ENCODE measurements at regions not wholly inside any gene's neighbourhood (a gene's known extent, or its start where the extent isn't known, plus 50 kb on each side); places are given as distances from the start of the nearest gene placed in this dataset.

- no peak overlapping the region for H3K27ac ChIP-seq (replicated peaks)
- no peaks in the 10 kb centered on the region for H3K4me1 ChIP-seq
- H3K4me3 ChIP-seq = no peak overlapping the region
- H3K36me3 ChIP-seq = no peaks in the 10 kb centered on the region
- intact Hi-C loops (cut with micrococcal nuclease) = no loop called here
- TF ChIP-seq CTCF (IDR thresholded peaks at IDR 0.05; ENCODE audit: borderline replicate concordance) = no peak
- H3K9me3 ChIP-seq (replicated peaks) = no peaks in the 10 kb centered on the region
- DNase-seq = no peak
- H3K27me3 ChIP-seq (ENCODE audit: low read depth) = no peaks in the 10 kb centered on the region
These were observed 767.8 kb upstream of the GOLIM4 start for GRCh38 chr3:168863561-168863960.

GRCh38 chr3:168862466-168862865 is 766.7 kb upstream of the GOLIM4 start:
- H3K4me1 ChIP-seq = no peaks in the 10 kb centered on the region
- no peak for DNase-seq
- H3K4me3 ChIP-seq = no peak overlapping the region
- TF ChIP-seq CTCF (IDR thresholded peaks at IDR 0.05; ENCODE audit: borderline replicate concordance) = no peak
- H3K27ac ChIP-seq (replicated peaks) = no peak overlapping the region
- H3K9me3 ChIP-seq (replicated peaks) = no peaks in the 10 kb centered on the region
- no peaks in the 10 kb centered on the region for H3K36me3 ChIP-seq
- no peaks in the 10 kb centered on the region for H3K27me3 ChIP-seq (ENCODE audit: low read depth)
- intact Hi-C loops (cut with micrococcal nuclease) = no loop called here

- Histone ChIP-seq H3K9me3 (replicated peaks) (no peaks in the 10 kb centered on the region), H3K4me3 (no peak overlapping the region), H3K27me3 (ENCODE audit: low read depth) (no peaks in the 10 kb centered on the region), H3K36me3 (no peaks in the 10 kb centered on the region), H3K4me1 (no peaks in the 10 kb centered on the region), H3K27ac (replicated peaks) (no peak overlapping the region)
- no peak for TF ChIP-seq CTCF (IDR thresholded peaks at IDR 0.05; ENCODE audit: borderline replicate concordance)
- intact Hi-C loops (cut with micrococcal nuclease) = no loop called here
- no peak for DNase-seq
These were observed 764.9 kb upstream of the GOLIM4 start for GRCh38 chr3:168860592-168860991.

- no peak for DNase-seq
- no peak overlapping the region for H3K27ac ChIP-seq (replicated peaks)
- no peak for TF ChIP-seq CTCF (IDR thresholded peaks at IDR 0.05; ENCODE audit: borderline replicate concordance)
- H3K36me3 ChIP-seq = no peaks in the 10 kb centered on the region
- H3K4me1 ChIP-seq = no peaks in the 10 kb centered on the region
- intact Hi-C loops (cut with micrococcal nuclease) = no loop called here
- H3K4me3 ChIP-seq = no peak overlapping the region
- no peaks in the 10 kb centered on the region for H3K27me3 ChIP-seq (ENCODE audit: low read depth)
- no peaks in the 10 kb centered on the region for H3K9me3 ChIP-seq (replicated peaks)
These were observed 764.3 kb upstream of the GOLIM4 start for GRCh38 chr3:168860028-168860427.

GRCh38 chr3:168859574-168859973 is 763.9 kb upstream of the GOLIM4 start:
- no peaks in the 10 kb centered on the region for H3K9me3 ChIP-seq (replicated peaks)
- no peak for TF ChIP-seq CTCF (IDR thresholded peaks at IDR 0.05; ENCODE audit: borderline replicate concordance)
- intact Hi-C loops (cut with micrococcal nuclease) = no loop called here

GRCh38 chr3:168859143-168859542 is 763.4 kb upstream of the GOLIM4 start:
- H3K27ac ChIP-seq (replicated peaks) = no peak overlapping the region
- TF ChIP-seq CTCF (IDR thresholded peaks at IDR 0.05; ENCODE audit: borderline replicate concordance) = no peak
- intact Hi-C loops (cut with micrococcal nuclease) = no loop called here
- H3K4me1 ChIP-seq = no peaks in the 10 kb centered on the region
- DNase-seq = no peak
- no peaks in the 10 kb centered on the region for H3K9me3 ChIP-seq (replicated peaks)
- H3K36me3 ChIP-seq = no peaks in the 10 kb centered on the region
- H3K27me3 ChIP-seq (ENCODE audit: low read depth) = no peaks in the 10 kb centered on the region
- no peak overlapping the region for H3K4me3 ChIP-seq

More at GRCh38 chr3:168859574-168859973, 763.9 kb upstream of the GOLIM4 start:
- no peaks in the 10 kb centered on the region for H3K27me3 ChIP-seq (ENCODE audit: low read depth)
- H3K4me1 ChIP-seq = no peaks in the 10 kb centered on the region
- no peaks in the 10 kb centered on the region for H3K36me3 ChIP-seq
- no peak overlapping the region for H3K27ac ChIP-seq (replicated peaks)
- no peak overlapping the region for H3K4me3 ChIP-seq
- no peak for DNase-seq
